NCI-H2227 (cell line): ENCODE measurements at regions not wholly inside any gene's neighbourhood (a gene's known extent, or its start where the extent isn't known, plus 50 kb on each side); places are given as distances from the start of the nearest gene placed in this dataset.
A peak's percentile ranks its signal among the peaks of the same experiment; 100 is the strongest.

Source experiments
- DNase-seq: peaks from one replicate; lab custom pipeline; 2025; ENCODE audit not compliant: unreplicated experiment; lab: John Stamatoyannopoulos, UW

GRCh38 chr12:118467641-118468305 lies 91.4 kb downstream of the SUDS3 start:
- no peak for DNase-seq

- DNase-seq = peak; percentile 48
These were observed 96.6 kb downstream of the SUDS3 start for GRCh38 chr12:118472940-118473339.

GRCh38 chr12:118480235-118480634 lies 103.9 kb downstream of the SUDS3 start:
- no peak for DNase-seq

- DNase-seq = no peak
These were observed 111.7 kb downstream of the SUDS3 start for GRCh38 chr12:118488034-118488433.

GRCh38 chr12:118493962-118494361 lies 117.6 kb downstream of the SUDS3 start:
- DNase-seq = no peak

- no peak for DNase-seq
These were observed 118.4 kb downstream of the SUDS3 start for GRCh38 chr12:118494776-118495175.

- no peak for DNase-seq
These were observed 118.9 kb downstream of the SUDS3 start for GRCh38 chr12:118495296-118495695.

- DNase-seq = no peak
These were observed 121.8 kb downstream of the SUDS3 start for GRCh38 chr12:118498171-118498570.

- no peak for DNase-seq
These were observed 123.9 kb downstream of the SUDS3 start for GRCh38 chr12:118500299-118500698.

- DNase-seq = no peak
These were observed 125.1 kb downstream of the SUDS3 start for GRCh38 chr12:118501489-118501888.

- no peak for DNase-seq
These were observed 127.1 kb downstream of the SUDS3 start for GRCh38 chr12:118503476-118503875.

- no peak for DNase-seq
These were observed 136.3 kb downstream of the SUDS3 start for GRCh38 chr12:118512669-118513068.

GRCh38 chr12:118513611-118514010 lies 137.3 kb downstream of the SUDS3 start:
- DNase-seq = no peak

GRCh38 chr12:118514297-118514696 lies 137.9 kb downstream of the SUDS3 start:
- no peak for DNase-seq

- no peak for DNase-seq
These were observed 144.1 kb downstream of the SUDS3 start for GRCh38 chr12:118520214-118521035.

GRCh38 chr12:118521036-118521370 lies 144.6 kb downstream of the SUDS3 start:
- DNase-seq = no peak

GRCh38 chr12:118524446-118524845 lies 148.1 kb downstream of the SUDS3 start:
- DNase-seq = no peak

- no peak for DNase-seq
These were observed 148.9 kb downstream of the SUDS3 start for GRCh38 chr12:118525216-118525615.

- no peak for DNase-seq
These were observed 150.1 kb downstream of the SUDS3 start for GRCh38 chr12:118526255-118527095.

GRCh38 chr12:118527310-118527709 lies 151.0 kb downstream of the SUDS3 start:
- no peak for DNase-seq

- DNase-seq = no peak
These were observed 152.3 kb downstream of the SUDS3 start for GRCh38 chr12:118528625-118529024.

- DNase-seq = no peak
These were observed 157.6 kb downstream of the SUDS3 start for GRCh38 chr12:118534003-118534402.
